HG02588 (cell line): ENCODE measurements at regions not wholly inside any gene's neighbourhood (a gene's known extent, or its start where the extent isn't known, plus 50 kb on each side); places are given as distances from the start of the nearest gene placed in this dataset.

Source experiments
- ATAC-seq: cut with Tn5 transposase; IDR thresholded peaks from one replicate; pipeline ENCODE4 v1.9.1; 2021; ENCODE audit warnings: mild to moderate bottlenecking, moderate library complexity; ENCODE audit not compliant: unreplicated experiment

DNA sequence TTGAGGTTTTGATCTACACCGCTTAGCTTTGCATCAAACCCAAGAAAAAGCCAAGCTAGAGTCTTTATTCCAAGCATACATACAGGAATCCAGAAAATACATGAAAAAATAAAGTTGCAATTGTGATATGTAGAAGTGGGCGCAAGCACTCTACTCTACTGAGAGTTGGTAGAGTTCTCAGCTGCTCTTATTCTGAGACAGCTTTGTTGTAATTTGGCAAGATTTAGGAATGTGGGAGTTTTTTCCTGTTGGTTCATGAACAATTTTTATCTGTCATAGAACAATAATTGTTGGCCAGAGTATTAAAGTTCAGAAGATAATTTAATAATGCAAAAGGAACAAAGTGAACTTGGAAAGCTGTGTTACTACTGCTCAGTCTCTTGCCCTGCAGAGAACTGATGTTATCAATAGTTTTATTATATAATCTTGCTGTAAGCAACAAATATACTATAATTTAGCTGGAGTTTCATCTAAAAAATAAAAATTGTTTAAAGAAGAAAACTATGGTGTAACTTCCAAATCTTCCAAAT is 302.0 kb upstream of the RND3 start:
- no peak for ATAC-seq

DNA sequence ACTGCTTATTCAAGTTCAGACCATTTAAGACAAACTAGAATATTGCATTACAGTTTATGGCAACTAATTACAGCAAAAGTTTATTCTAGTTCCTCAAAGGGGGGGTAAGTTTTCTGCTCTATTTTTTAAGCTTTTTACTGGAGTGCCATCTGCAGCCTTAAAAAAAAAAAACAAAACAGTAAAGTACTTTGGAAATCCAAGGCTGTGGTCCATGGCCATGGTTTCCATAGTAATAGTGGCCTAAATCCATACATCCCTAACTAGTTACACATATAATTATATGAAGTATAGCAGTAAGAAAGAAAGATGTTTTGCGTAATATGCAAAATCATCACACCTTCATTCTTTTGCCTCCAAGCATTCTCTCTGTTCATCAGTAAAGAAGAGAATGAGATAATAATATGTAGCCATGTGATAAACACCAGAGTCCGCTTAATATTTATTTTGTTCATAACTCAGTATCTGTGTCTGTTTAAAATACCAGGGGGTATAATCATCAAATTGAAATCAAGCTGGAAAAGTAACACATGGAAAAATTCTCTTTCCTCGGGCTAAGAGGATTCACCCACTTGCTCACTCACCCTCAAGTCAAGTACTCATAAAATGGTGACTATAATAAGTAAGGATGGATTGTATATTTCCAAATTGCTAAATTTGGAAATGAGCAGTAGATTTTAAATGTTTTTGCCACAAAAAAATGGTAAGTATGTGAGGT is 301.1 kb upstream of the RND3 start:
- no peak for ATAC-seq

- ATAC-seq: no peak
Measured at GRCh38 chr2:150787353-150788093, 300.1 kb upstream of the RND3 start.

DNA sequence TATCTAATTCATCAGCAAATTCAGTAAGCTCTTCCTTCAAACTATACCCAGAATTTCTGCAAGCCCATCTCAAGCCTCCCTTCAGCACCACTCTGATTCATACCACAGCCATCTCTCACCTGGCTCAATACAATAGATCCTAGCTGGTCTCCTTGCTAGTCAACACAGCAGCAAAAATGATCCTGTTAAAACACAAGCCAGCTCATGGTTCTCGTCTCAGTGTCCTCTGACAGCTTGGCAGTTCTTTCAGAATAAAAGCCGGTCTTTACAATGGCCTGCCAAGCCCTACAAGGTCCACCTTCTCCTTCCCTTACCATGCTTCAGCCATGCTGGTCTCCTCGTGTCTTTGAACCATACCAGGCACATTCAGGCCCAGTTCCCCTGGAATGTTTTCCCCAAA is 296.9 kb upstream of the RND3 start:
- ATAC-seq: no peak

- no peak for ATAC-seq
Measured at GRCh38 chr2:150783896-150784295, 296.4 kb upstream of the RND3 start.

DNA sequence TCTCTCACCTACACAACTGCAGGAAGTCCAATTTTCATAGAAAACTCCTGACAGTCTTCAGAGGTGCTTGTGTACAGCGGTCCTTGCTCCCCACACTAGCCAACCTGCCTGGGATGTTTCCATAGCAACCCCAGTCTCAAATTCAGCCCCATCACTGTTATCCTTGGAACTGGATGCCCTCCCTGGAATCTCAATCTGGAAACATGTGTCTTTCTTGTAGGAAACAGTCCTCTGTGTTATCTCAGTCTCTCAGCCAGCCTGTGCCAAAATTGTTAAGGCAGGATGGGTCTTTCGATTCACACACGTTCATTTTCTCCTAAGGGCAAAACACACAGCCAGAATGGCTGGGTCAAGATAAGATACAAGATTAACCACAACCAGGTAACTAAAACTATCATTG is 295.5 kb upstream of the RND3 start:
- ATAC-seq: no peak

GRCh38 chr2:150782613-150783012 is 295.1 kb upstream of the RND3 start:
- no peak for ATAC-seq

- ATAC-seq: no peak
Measured at GRCh38 chr2:150781142-150781541, 293.7 kb upstream of the RND3 start.

DNA sequence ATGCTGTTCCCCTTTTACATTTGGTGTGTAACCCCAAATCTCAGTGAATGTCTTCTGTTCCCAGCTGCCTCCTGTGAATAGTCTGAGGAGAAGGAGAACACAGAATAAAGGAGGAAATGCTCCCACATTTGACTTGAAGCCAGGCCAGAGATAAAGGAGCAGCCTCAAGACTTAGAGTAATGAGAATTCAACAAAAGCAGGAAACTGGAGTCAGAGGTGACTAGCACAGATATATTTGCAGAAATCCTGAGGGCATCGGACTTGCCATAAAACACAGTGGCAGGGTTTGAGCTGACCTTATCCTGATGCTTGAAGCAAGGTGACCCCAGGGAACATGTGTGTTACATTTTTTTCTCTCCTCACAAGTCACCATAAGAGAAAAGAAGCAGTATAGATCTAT is 291.4 kb upstream of the RND3 start:
- no peak for ATAC-seq

DNA sequence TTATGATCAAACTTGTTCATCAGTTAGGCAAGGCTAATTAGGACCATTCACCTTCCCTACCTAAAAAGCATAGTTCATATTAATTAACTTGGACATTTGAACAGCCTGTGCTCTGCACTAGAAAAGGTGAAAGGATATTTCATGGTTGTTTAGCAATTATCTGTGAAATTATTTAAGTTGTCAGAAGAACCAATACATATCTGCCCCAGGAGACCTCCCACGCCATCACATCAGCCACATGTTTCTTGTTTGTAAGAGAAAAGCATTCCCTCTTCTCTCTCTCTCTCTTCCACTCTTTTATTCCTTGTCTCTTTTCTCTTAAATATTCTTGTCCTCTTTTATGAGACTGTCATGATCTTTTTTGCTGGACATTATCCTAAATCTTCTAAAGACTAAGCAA is 282.0 kb upstream of the RND3 start:
- ATAC-seq: no peak

GRCh38 chr2:150767991-150768746 is 280.7 kb upstream of the RND3 start:
- ATAC-seq: no peak

DNA sequence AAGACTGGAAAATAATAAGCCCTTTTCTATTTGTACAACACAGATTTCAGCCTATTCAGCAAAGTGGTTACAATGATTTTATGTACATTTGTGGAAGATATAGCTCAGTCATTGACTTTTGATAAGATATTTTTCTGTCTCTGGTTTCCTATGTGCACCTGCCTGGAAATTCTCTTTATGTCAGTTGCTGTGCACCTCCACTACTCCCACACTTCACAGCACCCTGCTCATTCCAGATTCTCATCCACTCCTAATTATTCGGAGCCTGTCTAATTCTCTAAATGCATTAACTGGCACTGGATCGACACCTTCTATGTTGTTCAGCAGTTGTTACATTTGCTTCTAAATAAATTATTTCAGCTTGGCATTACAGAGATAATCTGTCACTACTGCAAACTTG is 275.1 kb upstream of the RND3 start:
- no peak for ATAC-seq

- no peak for ATAC-seq
Measured at GRCh38 chr2:150759531-150759930, 272.1 kb upstream of the RND3 start.

- ATAC-seq: no peak
Measured at GRCh38 chr2:150759106-150759505, 271.6 kb upstream of the RND3 start.

GRCh38 chr2:150752229-150752628 is 264.8 kb upstream of the RND3 start:
- ATAC-seq: no peak

GRCh38 chr2:150750720-150751119 is 263.3 kb upstream of the RND3 start:
- no peak for ATAC-seq

GRCh38 chr2:150742094-150742493 is 254.6 kb upstream of the RND3 start:
- no peak for ATAC-seq

DNA sequence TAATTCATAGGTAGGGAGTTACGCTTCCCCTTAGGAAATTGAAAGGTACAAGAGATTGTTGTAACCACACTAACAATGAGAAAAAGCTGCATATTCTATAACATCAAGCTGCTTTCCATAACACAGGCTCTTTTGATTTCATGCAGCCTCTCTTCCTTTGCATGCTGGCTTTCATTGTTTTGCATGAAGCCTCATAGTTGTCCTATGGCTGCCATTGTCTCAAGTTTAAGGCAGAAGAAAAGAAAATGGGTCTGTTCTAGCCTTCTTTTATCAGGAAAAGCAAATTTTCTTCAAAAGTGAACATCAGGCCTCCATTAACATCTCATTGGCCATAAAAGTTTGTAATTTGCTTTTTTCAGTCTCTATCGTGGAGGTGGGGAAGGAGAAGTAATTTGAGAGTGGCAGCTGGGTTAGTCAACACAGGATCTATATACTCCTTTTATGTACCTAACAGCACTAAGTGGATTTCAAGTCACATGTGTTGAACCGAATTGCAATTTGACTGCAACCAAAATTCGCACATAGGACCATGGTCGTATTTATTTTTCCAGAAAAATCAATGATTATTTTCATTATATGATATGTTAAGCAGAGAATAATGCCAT is 248.5 kb upstream of the RND3 start:
- ATAC-seq: no peak

DNA sequence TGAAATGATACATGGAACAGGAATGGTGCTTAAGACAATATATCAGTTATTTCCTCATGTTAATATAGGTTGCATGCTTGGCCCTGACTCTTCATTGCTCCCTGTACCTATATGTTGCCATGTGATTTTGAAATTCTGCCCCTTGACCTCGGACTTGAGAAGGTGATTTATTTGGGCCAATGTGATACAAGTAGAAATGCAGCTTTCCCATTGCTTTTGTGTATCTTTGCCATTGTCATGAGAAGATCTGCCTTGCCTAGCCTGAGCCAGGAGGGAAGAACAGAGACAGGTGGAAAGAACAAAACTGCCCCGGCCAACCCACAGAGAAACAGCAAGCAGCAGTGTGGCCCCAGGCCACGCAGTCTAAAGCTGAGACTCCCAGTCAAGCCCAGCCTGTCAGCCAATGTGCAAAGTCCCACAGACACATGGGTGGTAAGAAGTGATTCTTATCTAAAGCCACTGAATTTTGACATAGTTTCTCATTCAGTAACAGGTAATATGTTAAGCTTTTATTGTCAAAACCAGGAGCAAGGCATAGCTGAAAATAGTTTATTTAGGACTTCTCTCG is 245.7 kb upstream of the RND3 start:
- no peak for ATAC-seq

- ATAC-seq: no peak
Measured at GRCh38 chr2:150732491-150732890, 245.0 kb upstream of the RND3 start.

- ATAC-seq: peak; percentile 48
Measured at GRCh38 chr2:150732064-150732463, 244.6 kb upstream of the RND3 start.
